GM19043 (cell line): ENCODE measurements at regions not wholly inside any gene's neighbourhood (a gene's known extent, or its start where the extent isn't known, plus 50 kb on each side); places are given as distances from the start of the nearest gene placed in this dataset.
"Not testable (repeated sequence)": the region's sequence is repeated elsewhere in the genome, so short reads cannot be mapped to it uniquely, and the experiment has no call there.

Source experiments
- ATAC-seq: cut with Tn5 transposase; IDR thresholded peaks from one replicate; pipeline ENCODE4 v1.9.1; 2021; ENCODE audit warnings: low read depth; ENCODE audit not compliant: unreplicated experiment

GRCh38 chr6:77092971-77093370, 370.3 kb downstream of the HTR1B start:
- ATAC-seq, result no peak

GRCh38 chr6:77089776-77090175, 373.5 kb downstream of the HTR1B start:
- ATAC-seq, result no peak

GRCh38 chr6:77087794-77088318, 375.4 kb downstream of the HTR1B start:
- ATAC-seq, result not testable (repeated sequence)

- no peak for ATAC-seq
These were observed 389.1 kb downstream of the HTR1B start for GRCh38 chr6:77074037-77074713.

GRCh38 chr6:77073410-77073760, 389.9 kb downstream of the HTR1B start:
- ATAC-seq, result no peak

- no peak for ATAC-seq
These were observed 390.4 kb downstream of the HTR1B start for GRCh38 chr6:77072694-77073409.

GRCh38 chr6:77063494-77063893, 399.8 kb downstream of the HTR1B start:
- ATAC-seq, result no peak

- no peak for ATAC-seq
These were observed 407.6 kb downstream of the HTR1B start for GRCh38 chr6:77055711-77056110.

- ATAC-seq, result no peak
These were observed 422.6 kb downstream of the HTR1B start for GRCh38 chr6:77040568-77041195.

- ATAC-seq, result no peak
These were observed 424.5 kb downstream of the HTR1B start for GRCh38 chr6:77038807-77039206.

- ATAC-seq, result no peak
These were observed 425.9 kb downstream of the HTR1B start for GRCh38 chr6:77037439-77037838.

- ATAC-seq, result no peak
These were observed 426.9 kb downstream of the HTR1B start for GRCh38 chr6:77036400-77036799.

- no peak for ATAC-seq
These were observed 429.1 kb downstream of the HTR1B start for GRCh38 chr6:77034161-77034560.

GRCh38 chr6:77030929-77031674, 432.2 kb downstream of the HTR1B start:
- ATAC-seq, result no peak

GRCh38 chr6:77026341-77026740, 436.9 kb downstream of the HTR1B start:
- no peak for ATAC-seq

- no peak for ATAC-seq
These were observed 437.5 kb downstream of the HTR1B start for GRCh38 chr6:77025736-77026223.

- no peak for ATAC-seq
These were observed 441.5 kb downstream of the HTR1B start for GRCh38 chr6:77021778-77022177.

- no peak for ATAC-seq
These were observed 442.1 kb downstream of the HTR1B start for GRCh38 chr6:77021232-77021631.

- ATAC-seq, result no peak
These were observed 444.2 kb downstream of the HTR1B start for GRCh38 chr6:77019081-77019480.

GRCh38 chr6:77017537-77017936, 445.8 kb downstream of the HTR1B start:
- no peak for ATAC-seq

GRCh38 chr6:77015350-77015749, 447.9 kb downstream of the HTR1B start:
- no peak for ATAC-seq
